ENCODE measurements at regions not wholly inside any gene's neighbourhood (a gene's known extent, or its start where the extent isn't known, plus 50 kb on each side); places are given as distances from the start of the nearest gene placed in this dataset.

DNA sequence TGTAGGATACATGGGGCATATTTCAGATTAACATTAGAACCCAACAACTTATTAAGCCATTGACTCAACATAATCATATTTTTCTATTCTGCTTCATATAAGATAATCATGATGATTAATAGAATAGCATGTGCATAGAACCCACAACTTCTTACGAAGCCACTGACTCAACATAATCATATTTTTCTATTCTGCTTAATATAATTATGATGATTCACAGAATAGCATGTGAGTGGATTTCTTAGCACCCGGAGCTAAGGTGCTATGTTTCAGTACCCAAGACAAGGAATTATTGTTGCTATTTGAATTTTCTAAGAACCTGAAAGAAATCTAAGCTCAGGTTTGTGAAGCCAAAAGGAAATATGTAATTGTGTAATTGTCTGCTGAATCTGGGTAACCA is 96.8 kb downstream of the TENT5A start:
- H2AK5ac ChIP-seq (ENCODE audit: low read depth, low read length), result no peak overlapping the region
- no peaks in the 10 kb centered on the region for H3K9me3 ChIP-seq (replicated peaks in 1 of 2; ENCODE audit: control insufficient read depth in 2 of 2, insufficient read depth in 1 of 2, low read depth in 1 of 2, low read length in 2 of 2)
- no peak overlapping the region for H3K4me3 ChIP-seq (ENCODE audit: low read length in 2 of 2)
- no peak overlapping the region for H3K18ac ChIP-seq (ENCODE audit: low read length)
- no peak overlapping the region for H4K91ac ChIP-seq (ENCODE audit: low read depth, low read length, poor library complexity)
- no peaks in the 10 kb centered on the region for H3K79me1 ChIP-seq (ENCODE audit: low read depth, low read length)
- no peak overlapping the region for H3K9ac ChIP-seq (ENCODE audit: low read depth, low read length, poor library complexity)
- no peak overlapping the region for H2BK120ac ChIP-seq (ENCODE audit: low read depth, low read length)
- H3K14ac ChIP-seq (ENCODE audit: low read length), result no peak overlapping the region
- H2BK15ac ChIP-seq (ENCODE audit: low read length), result no peak overlapping the region
- H2BK12ac ChIP-seq (ENCODE audit: low read length), result no peak overlapping the region
- no peaks in the 10 kb centered on the region for H3K36me3 ChIP-seq (replicated peaks in 1 of 2; ENCODE audit: control insufficient read depth in 2 of 2, insufficient read depth in 2 of 2, low read length in 2 of 2)
- H3K4ac ChIP-seq (ENCODE audit: low read length), result no peak overlapping the region
- H3K27ac ChIP-seq (replicated peaks; ENCODE audit: low read length), result no peak overlapping the region
- no CpG with 5 or more reads among the region's 2 CpGs for WGBS, 2 donors (ENCODE audit: extremely low coverage in 2 of 2, insufficient read length in 2 of 2, insufficient replicate concordance in 1 of 2)
- no peak overlapping the region for H2AFZ ChIP-seq (ENCODE audit: low read length)
- no peak overlapping the region for H4K8ac ChIP-seq (ENCODE audit: low read depth, low read length)
- H3K23ac ChIP-seq (ENCODE audit: low read depth, low read length, poor library complexity), result no peak overlapping the region
- H2BK5ac ChIP-seq (ENCODE audit: low read length), result no peak overlapping the region
- H3K4me2 ChIP-seq (ENCODE audit: insufficient read depth, low read length, poor library complexity, severe bottlenecking), result no peak overlapping the region
- no peaks in the 10 kb centered on the region for H3K27me3 ChIP-seq (ENCODE audit: control insufficient read depth in 3 of 3, insufficient read depth in 3 of 3, low read depth in 1 of 3, low read length in 3 of 3)
- H3K4me1 ChIP-seq (ENCODE audit: control insufficient read depth in 2 of 2, insufficient read depth in 1 of 2, low read depth in 1 of 2, low read length in 2 of 2), result no peaks in the 10 kb centered on the region
- no peak for DNase-seq (ENCODE audit: low spot score)

DNA sequence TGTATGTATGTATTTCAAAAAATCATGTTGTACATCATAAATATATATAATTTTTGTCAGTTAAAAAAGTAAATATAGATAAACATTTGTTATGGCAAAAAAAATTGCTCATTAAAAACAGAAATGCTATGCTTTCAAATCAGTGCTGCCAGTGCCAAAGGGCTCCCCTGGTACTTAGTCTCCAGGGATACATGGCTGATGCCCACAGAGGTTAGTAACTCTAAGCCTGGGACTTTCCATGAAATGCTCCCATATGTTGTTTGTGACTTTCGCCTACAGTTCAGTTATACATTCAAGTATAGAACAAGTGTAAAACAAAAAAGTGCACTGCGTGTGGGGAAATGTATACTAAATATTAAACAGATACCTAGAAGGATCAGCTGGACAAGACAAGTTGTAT is 104.0 kb downstream of the TENT5A start:
- no peak overlapping the region for H2BK15ac ChIP-seq (ENCODE audit: low read length)
- H2BK12ac ChIP-seq (ENCODE audit: low read length), result no peak overlapping the region
- H3K9ac ChIP-seq (ENCODE audit: low read depth, low read length, poor library complexity), result no peak overlapping the region
- peaks cover 0 to 3% of the 10 kb centered on the region in 2 donors for H3K9me3 ChIP-seq (replicated peaks in 1 of 2; ENCODE audit: control insufficient read depth in 2 of 2, insufficient read depth in 1 of 2, low read depth in 1 of 2, low read length in 2 of 2)
- H2AFZ ChIP-seq (ENCODE audit: low read length), result no peak overlapping the region
- H3K4ac ChIP-seq (ENCODE audit: low read length), result no peak overlapping the region
- no peak overlapping the region for H3K27ac ChIP-seq (replicated peaks; ENCODE audit: low read length)
- H3K27me3 ChIP-seq (ENCODE audit: control insufficient read depth in 3 of 3, insufficient read depth in 3 of 3, low read depth in 1 of 3, low read length in 3 of 3), result no peaks in the 10 kb centered on the region
- no peak overlapping the region for H3K23ac ChIP-seq (ENCODE audit: low read depth, low read length, poor library complexity)
- no peaks in the 10 kb centered on the region for H3K36me3 ChIP-seq (replicated peaks in 1 of 2; ENCODE audit: control insufficient read depth in 2 of 2, insufficient read depth in 2 of 2, low read length in 2 of 2)
- no peak overlapping the region for H2AK5ac ChIP-seq (ENCODE audit: low read depth, low read length)
- H3K4me3 ChIP-seq (ENCODE audit: low read length in 2 of 2), result no peak overlapping the region
- H3K14ac ChIP-seq (ENCODE audit: low read length), result no peak overlapping the region
- no peaks in the 10 kb centered on the region for H3K4me1 ChIP-seq (ENCODE audit: control insufficient read depth in 2 of 2, insufficient read depth in 1 of 2, low read depth in 1 of 2, low read length in 2 of 2)
- no peak for DNase-seq (ENCODE audit: low spot score)
- no peak overlapping the region for H4K8ac ChIP-seq (ENCODE audit: low read depth, low read length)
- H3K18ac ChIP-seq (ENCODE audit: low read length), result no peak overlapping the region
- no peak overlapping the region for H4K91ac ChIP-seq (ENCODE audit: low read depth, low read length, poor library complexity)
- H2BK120ac ChIP-seq (ENCODE audit: low read depth, low read length), result no peak overlapping the region
- H3K4me2 ChIP-seq (ENCODE audit: insufficient read depth, low read length, poor library complexity, severe bottlenecking), result no peak overlapping the region
- no peak overlapping the region for H2BK5ac ChIP-seq (ENCODE audit: low read length)
- H3K79me1 ChIP-seq (ENCODE audit: low read depth, low read length), result no peaks in the 10 kb centered on the region
- no CpG with 5 or more reads among the region's 2 CpGs for WGBS, 2 donors (ENCODE audit: extremely low coverage in 2 of 2, insufficient read length in 2 of 2, insufficient replicate concordance in 1 of 2)

DNA sequence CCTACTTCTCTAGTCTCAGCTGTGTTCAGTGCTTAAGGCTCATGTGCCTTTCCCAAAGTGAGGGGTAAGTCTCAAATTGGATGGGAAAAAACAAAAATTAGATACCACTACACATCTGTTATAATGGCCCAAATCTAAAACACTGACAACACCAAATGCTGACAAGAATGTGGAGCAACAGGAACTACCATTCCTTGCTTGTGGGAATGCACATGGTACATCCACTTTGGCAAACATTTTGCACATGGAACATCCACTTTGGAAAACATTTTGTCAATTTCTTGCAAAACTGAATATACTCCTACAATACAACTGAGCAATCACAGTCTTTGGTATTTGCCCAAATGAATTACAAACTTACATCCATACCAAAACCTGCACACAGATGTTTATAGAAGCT is 109.3 kb downstream of the TENT5A start:
- H3K4me3 ChIP-seq (ENCODE audit: low read length in 2 of 2), result no peak overlapping the region

DNA sequence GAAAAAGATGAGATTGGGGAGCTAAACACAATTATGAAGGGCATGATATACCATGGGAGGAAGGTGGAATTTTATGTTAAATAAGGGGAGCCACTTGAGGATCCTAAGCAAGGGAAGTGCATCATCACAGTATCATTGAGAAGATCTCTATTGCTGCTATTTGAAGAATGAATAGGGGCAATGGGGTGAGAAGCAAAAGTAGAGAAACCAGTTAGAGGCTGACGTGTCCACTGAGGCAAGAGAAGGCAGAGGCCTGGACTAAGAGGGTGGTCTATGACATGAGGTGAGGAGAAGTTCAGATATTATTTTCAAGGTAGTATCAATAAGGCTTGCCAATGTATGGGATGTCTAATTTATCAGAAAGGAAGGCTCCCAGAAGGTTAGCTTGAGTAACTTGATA is 111.6 kb downstream of the TENT5A start:
- Histone ChIP-seq H3K9me3 (replicated peaks in 1 of 2; ENCODE audit: control insufficient read depth in 2 of 2, insufficient read depth in 1 of 2, low read depth in 1 of 2, low read length in 2 of 2) (peaks cover 0 to 10% of the 10 kb centered on the region in 2 donors), H2AK5ac (ENCODE audit: low read depth, low read length) (no peak overlapping the region), H3K4me2 (ENCODE audit: insufficient read depth, low read length, poor library complexity, severe bottlenecking) (no peak overlapping the region), H3K4me3 (ENCODE audit: low read length in 2 of 2) (no peak overlapping the region), H4K91ac (ENCODE audit: low read depth, low read length, poor library complexity) (no peak overlapping the region), H2BK12ac (ENCODE audit: low read length) (no peak overlapping the region), H3K23ac (ENCODE audit: low read depth, low read length, poor library complexity) (no peak overlapping the region), H2BK15ac (ENCODE audit: low read length) (no peak overlapping the region), H3K9ac (ENCODE audit: low read depth, low read length, poor library complexity) (no peak overlapping the region), H3K4ac (ENCODE audit: low read length) (no peak overlapping the region), H3K27ac (replicated peaks; ENCODE audit: low read length) (no peak overlapping the region), H2BK5ac (ENCODE audit: low read length) (no peak overlapping the region), H2AFZ (ENCODE audit: low read length) (no peak overlapping the region), H3K4me1 (ENCODE audit: control insufficient read depth in 2 of 2, insufficient read depth in 1 of 2, low read depth in 1 of 2, low read length in 2 of 2) (peaks cover 0 to 31% of the 10 kb centered on the region in 2 donors), H2BK120ac (ENCODE audit: low read depth, low read length) (no peak overlapping the region), H3K79me1 (ENCODE audit: low read depth, low read length) (no peaks in the 10 kb centered on the region), H3K14ac (ENCODE audit: low read length) (no peak overlapping the region), H3K27me3 (ENCODE audit: control insufficient read depth in 3 of 3, insufficient read depth in 3 of 3, low read depth in 1 of 3, low read length in 3 of 3) (no peaks in the 10 kb centered on the region), H3K36me3 (replicated peaks in 1 of 2; ENCODE audit: control insufficient read depth in 2 of 2, insufficient read depth in 2 of 2, low read length in 2 of 2) (no peaks in the 10 kb centered on the region), H4K8ac (ENCODE audit: low read depth, low read length) (no peak overlapping the region), H3K18ac (ENCODE audit: low read length) (no peak overlapping the region)
- DNase-seq (ENCODE audit: low spot score), result no peak
- no CpG with 5 or more reads among the region's 1 CpG for WGBS, 2 donors (ENCODE audit: extremely low coverage in 2 of 2, insufficient read length in 2 of 2, insufficient replicate concordance in 1 of 2)

More for the DNA sequence above, 109.3 kb downstream of the TENT5A start:
- H2BK5ac ChIP-seq (ENCODE audit: low read length), result no peak overlapping the region
- peaks cover 0 to 13% of the 10 kb centered on the region in 2 donors for H3K4me1 ChIP-seq (ENCODE audit: control insufficient read depth in 2 of 2, insufficient read depth in 1 of 2, low read depth in 1 of 2, low read length in 2 of 2)
- H3K79me1 ChIP-seq (ENCODE audit: low read depth, low read length), result no peaks in the 10 kb centered on the region
- H2BK120ac ChIP-seq (ENCODE audit: low read depth, low read length), result no peak overlapping the region
- no peak overlapping the region for H2BK15ac ChIP-seq (ENCODE audit: low read length)
- no peaks in the 10 kb centered on the region for H3K27me3 ChIP-seq (ENCODE audit: control insufficient read depth in 3 of 3, insufficient read depth in 3 of 3, low read depth in 1 of 3, low read length in 3 of 3)
- no peak overlapping the region for H2AK5ac ChIP-seq (ENCODE audit: low read depth, low read length)
- H3K4me2 ChIP-seq (ENCODE audit: insufficient read depth, low read length, poor library complexity, severe bottlenecking), result no peak overlapping the region
- H4K8ac ChIP-seq (ENCODE audit: low read depth, low read length), result no peak overlapping the region
- DNase-seq (ENCODE audit: low spot score), result no peak
- no peak overlapping the region for H3K18ac ChIP-seq (ENCODE audit: low read length)
- H3K9ac ChIP-seq (ENCODE audit: low read depth, low read length, poor library complexity), result no peak overlapping the region
- H3K4ac ChIP-seq (ENCODE audit: low read length), result no peak overlapping the region
- no peak overlapping the region for H3K27ac ChIP-seq (replicated peaks; ENCODE audit: low read length)
- H3K9me3 ChIP-seq (replicated peaks in 1 of 2; ENCODE audit: control insufficient read depth in 2 of 2, insufficient read depth in 1 of 2, low read depth in 1 of 2, low read length in 2 of 2), result peaks cover 0 to 10% of the 10 kb centered on the region in 2 donors
- H3K36me3 ChIP-seq (replicated peaks in 1 of 2; ENCODE audit: control insufficient read depth in 2 of 2, insufficient read depth in 2 of 2, low read length in 2 of 2), result no peaks in the 10 kb centered on the region
- no peak overlapping the region for H2AFZ ChIP-seq (ENCODE audit: low read length)
- no peak overlapping the region for H4K91ac ChIP-seq (ENCODE audit: low read depth, low read length, poor library complexity)
- H3K14ac ChIP-seq (ENCODE audit: low read length), result no peak overlapping the region
- H2BK12ac ChIP-seq (ENCODE audit: low read length), result no peak overlapping the region
- no peak overlapping the region for H3K23ac ChIP-seq (ENCODE audit: low read depth, low read length, poor library complexity)

Data from neuronal stem cell (in vitro differentiated cells).